ENCODE measurements at regions not wholly inside any gene's neighbourhood (a gene's known extent, or its start where the extent isn't known, plus 50 kb on each side); places are given as distances from the start of the nearest gene placed in this dataset.
"Not testable (repeated sequence)": the region's sequence is repeated elsewhere in the genome, so short reads cannot be mapped to it uniquely, and the experiment has no call there.

DNA sequence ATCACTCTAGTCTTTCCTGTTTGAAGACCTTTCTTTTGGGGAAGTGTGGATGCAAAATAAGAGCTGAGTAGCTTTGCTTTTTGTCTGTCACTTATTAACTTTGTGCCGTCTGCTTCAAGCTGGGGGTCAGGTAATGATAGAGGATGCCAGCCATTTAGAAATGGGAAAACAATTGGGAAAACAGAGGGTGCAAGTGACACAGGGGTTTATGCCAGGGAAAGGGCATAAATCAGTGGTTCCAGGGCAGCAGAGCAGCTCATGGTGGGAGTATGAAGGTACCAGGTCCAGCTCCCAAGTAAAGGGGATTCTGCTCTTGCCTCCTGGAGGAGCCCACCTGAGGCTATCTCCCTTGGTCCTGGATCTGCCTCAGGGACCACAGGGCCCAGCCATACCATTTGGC, 91.9 kb upstream of the GPR50 start:
- no peak for TF ChIP-seq POLR2A (IDR thresholded peaks at IDR 0.05)
- TF ChIP-seq, protein P1, sequence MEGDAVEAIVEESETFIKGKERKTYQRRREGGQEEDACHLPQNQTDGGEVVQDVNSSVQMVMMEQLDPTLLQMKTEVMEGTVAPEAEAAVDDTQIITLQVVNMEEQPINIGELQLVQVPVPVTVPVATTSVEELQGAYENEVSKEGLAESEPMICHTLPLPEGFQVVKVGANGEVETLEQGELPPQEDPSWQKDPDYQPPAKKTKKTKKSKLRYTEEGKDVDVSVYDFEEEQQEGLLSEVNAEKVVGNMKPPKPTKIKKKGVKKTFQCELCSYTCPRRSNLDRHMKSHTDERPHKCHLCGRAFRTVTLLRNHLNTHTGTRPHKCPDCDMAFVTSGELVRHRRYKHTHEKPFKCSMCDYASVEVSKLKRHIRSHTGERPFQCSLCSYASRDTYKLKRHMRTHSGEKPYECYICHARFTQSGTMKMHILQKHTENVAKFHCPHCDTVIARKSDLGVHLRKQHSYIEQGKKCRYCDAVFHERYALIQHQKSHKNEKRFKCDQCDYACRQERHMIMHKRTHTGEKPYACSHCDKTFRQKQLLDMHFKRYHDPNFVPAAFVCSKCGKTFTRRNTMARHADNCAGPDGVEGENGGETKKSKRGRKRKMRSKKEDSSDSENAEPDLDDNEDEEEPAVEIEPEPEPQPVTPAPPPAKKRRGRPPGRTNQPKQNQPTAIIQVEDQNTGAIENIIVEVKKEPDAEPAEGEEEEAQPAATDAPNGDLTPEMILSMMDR (IDR thresholded peaks at IDR 0.05) = no peak
- H3K27me3 ChIP-seq = peaks cover 0 to 49% of the 10 kb centered on the region in 2 donors
- H3K4me1 ChIP-seq = no peaks in the 10 kb centered on the region
- no peak overlapping the region for H3K27ac ChIP-seq
- H3K4me3 ChIP-seq = no peak overlapping the region
- H3K9me3 ChIP-seq = no peaks in the 10 kb centered on the region
- H3K36me3 ChIP-seq = no peaks in the 10 kb centered on the region
- intact Hi-C loops (cut with DNase I; ENCODE audit: low total_unique reads) = no loop called here
- DNase-seq (ENCODE audit: low spot score in 2 of 2) = no peak

DNA sequence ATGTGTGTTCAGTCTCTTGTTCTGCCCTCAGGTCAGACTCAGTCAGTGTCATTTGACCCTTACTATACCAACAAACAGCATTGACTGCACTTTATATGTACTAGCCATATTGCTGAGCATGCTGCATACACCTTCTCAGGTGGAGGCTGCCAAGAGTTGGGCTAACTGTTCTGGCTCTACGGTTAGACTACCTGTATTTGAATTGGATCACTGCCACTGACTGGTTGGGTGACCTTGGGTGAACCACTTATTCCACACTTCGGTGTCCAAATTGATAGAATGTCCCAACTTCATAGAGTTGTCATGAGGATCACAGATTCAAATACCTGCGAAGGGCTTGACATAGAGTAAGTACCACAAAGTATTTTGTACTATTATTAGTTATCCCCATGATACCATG, 91.2 kb upstream of the GPR50 start:
- no peak overlapping the region for H3K27ac ChIP-seq
- intact Hi-C loops (cut with DNase I; ENCODE audit: low total_unique reads) = no loop called here
- H3K9me3 ChIP-seq = no peaks in the 10 kb centered on the region
- no peak for DNase-seq (ENCODE audit: low spot score in 2 of 2)
- H3K36me3 ChIP-seq = no peaks in the 10 kb centered on the region
- no peak overlapping the region for H3K4me3 ChIP-seq
- TF ChIP-seq, protein P1 (IDR thresholded peaks at IDR 0.05) = no peak
- TF ChIP-seq POLR2A (IDR thresholded peaks at IDR 0.05) (no peak), POLR2AphosphoS5 (IDR thresholded peaks at IDR 0.05) (no peak)
- peaks cover 0 to 55% of the 10 kb centered on the region in 2 donors for H3K27me3 ChIP-seq
- no peaks in the 10 kb centered on the region for H3K4me1 ChIP-seq

DNA sequence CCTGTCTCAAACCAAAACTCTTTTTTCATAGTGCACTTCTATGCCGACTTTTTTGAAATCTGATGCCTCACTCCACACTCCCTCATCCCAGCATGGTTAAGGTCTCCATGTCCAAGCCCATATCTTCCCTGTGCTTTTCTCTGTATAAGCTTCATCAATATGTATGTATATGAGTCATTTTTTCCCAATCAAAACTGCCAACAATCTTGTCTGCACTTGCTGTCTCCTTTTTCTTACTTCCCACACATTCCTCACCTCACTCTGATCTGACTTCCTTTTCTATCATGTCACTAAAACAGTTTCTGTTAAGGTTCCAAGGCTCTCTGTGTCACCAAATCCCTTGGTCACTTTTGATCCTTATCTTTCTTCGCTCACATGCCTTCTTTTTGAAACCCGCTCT, 88.2 kb upstream of the GPR50 start:
- Histone ChIP-seq H3K27ac (no peak overlapping the region), H3K4me1 (no peaks in the 10 kb centered on the region), H3K36me3 (no peaks in the 10 kb centered on the region), H3K27me3 (peaks cover 0 to 50% of the 10 kb centered on the region in 2 donors), H3K4me3 (no peak overlapping the region), H3K9me3 (no peaks in the 10 kb centered on the region)
- TF ChIP-seq, protein P1 (IDR thresholded peaks at IDR 0.05) = no peak
- TF ChIP-seq POLR2A (IDR thresholded peaks at IDR 0.05) (no peak), POLR2AphosphoS5 (IDR thresholded peaks at IDR 0.05) (no peak)
- no peak for DNase-seq (ENCODE audit: low spot score in 2 of 2)
- intact Hi-C loops (cut with DNase I; ENCODE audit: low total_unique reads) = no loop called here

DNA sequence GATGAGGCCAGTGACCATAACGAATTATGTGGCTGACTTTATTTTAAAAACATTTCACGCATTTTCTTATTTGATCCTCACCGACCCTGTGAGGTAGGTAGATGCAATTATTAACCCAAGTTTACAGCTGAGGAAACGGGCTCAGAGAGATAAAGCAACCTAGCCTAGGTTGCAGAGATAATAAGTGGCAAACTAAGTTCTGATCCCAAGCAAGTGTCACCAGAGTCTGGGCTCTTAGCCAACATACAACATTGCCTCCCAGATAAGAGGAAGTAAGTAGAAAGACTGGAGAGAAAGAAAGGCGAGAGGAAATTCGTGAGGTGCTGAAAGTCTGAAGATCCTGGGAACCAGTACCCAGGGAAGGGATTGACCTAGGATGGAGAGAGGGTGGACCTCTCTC, 77.4 kb upstream of the GPR50 start:
- TF ChIP-seq, protein P1 (IDR thresholded peaks at IDR 0.05) = no peak
- TF ChIP-seq POLR2A (IDR thresholded peaks at IDR 0.05) (no peak), POLR2AphosphoS5 (IDR thresholded peaks at IDR 0.05) (no peak)
- Histone ChIP-seq H3K27ac (no peak overlapping the region), H3K27me3 (peaks cover 0 to 13% of the 10 kb centered on the region in 2 donors), H3K4me1 (no peaks in the 10 kb centered on the region), H3K4me3 (no peak overlapping the region), H3K36me3 (no peaks in the 10 kb centered on the region), H3K9me3 (no peaks in the 10 kb centered on the region)
- no peak for DNase-seq (ENCODE audit: low spot score in 2 of 2)
- intact Hi-C loops (cut with DNase I; ENCODE audit: low total_unique reads) = no loop called here

DNA sequence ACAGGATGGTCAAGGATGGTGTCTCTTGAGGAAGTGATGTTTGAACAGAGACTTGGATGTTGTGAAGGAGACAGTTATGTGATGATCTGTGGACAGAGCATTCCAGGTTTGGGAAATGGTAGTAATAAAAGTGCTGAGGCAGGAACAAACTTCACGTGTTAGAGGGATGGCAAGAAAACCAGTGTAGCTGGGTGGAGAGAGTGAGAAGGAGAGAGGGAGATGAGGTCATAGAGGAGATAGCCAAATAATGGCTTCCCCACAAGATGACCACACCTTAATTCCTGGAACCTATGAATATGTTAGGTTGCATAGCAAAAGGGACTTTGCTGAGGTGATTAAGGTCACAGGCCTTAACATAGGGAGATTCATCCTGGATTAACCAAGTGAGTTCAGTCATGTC, 75.6 kb upstream of the GPR50 start:
- no peaks in the 10 kb centered on the region for H3K36me3 ChIP-seq
- peaks cover 0 to 13% of the 10 kb centered on the region in 2 donors for H3K27me3 ChIP-seq
- no peak for DNase-seq (ENCODE audit: low spot score in 2 of 2)
- intact Hi-C loops (cut with DNase I; ENCODE audit: low total_unique reads) = no loop called here
- no peak overlapping the region for H3K4me3 ChIP-seq
- TF ChIP-seq POLR2AphosphoS5 (IDR thresholded peaks at IDR 0.05) (no peak), POLR2A (IDR thresholded peaks at IDR 0.05) (no peak)
- TF ChIP-seq, protein P1 (IDR thresholded peaks at IDR 0.05) = no peak
- no peaks in the 10 kb centered on the region for H3K9me3 ChIP-seq
- no peak overlapping the region for H3K27ac ChIP-seq
- no peaks in the 10 kb centered on the region for H3K4me1 ChIP-seq

DNA sequence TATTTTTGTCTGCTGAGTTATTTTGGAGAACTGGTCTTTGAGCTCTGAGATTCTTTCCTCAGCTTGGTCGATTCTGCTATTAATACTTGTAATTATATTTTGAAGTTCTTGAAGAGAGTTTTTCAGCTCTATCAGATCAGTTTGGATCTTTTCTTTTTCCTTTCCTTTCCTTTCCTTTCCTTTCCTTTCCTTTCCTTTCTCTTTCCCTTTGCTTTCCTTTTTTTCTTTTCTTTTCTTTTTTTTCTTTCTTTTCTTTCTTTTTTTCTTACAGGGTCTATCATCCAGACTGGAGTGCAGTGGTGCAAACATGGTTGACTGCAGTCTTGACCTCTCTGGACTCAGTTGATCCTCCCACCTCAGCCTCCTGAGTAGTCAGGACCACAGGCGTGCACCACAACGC, 63.2 kb upstream of the GPR50 start:
- H3K27ac ChIP-seq; DNase-seq (ENCODE audit: low spot score in 2 of 2); H3K36me3 ChIP-seq; H3K4me3 ChIP-seq; intact Hi-C loops (cut with DNase I; ENCODE audit: low total_unique reads); H3K4me1 ChIP-seq; H3K9me3 ChIP-seq: not testable (repeated sequence)
- peaks cover 0 to 28% of the 10 kb centered on the region in 2 donors for H3K27me3 ChIP-seq

All from breast epithelium (tissue), 4 donors.